Activated CD4-positive, alpha-beta T cell treated with anti-CD3 and anti-CD28 coated beads, Interleukin-2, amount 50 U/mL, for 24 hours (primary cell): ENCODE measurements at regions not wholly inside any gene's neighbourhood (a gene's known extent, or its start where the extent isn't known, plus 50 kb on each side); places are given as distances from the start of the nearest gene placed in this dataset.
A peak's percentile ranks its signal among the peaks of the same experiment; 100 is the strongest.

Experiments used
- DNase-seq, 2 donors: peaks; one replicate each; pipeline ENCODE4 v3.0.0-alpha.2; 2020; ENCODE audit warnings: low read depth in 1 of 2, low spot score in 1 of 2

GRCh38 chr16:88329726-88330700, 52.7 kb upstream of the ZNF469 start:
- DNase-seq = no peak

GRCh38 chr16:88330971-88331890, 51.5 kb upstream of the ZNF469 start:
- no peak for DNase-seq

DNA sequence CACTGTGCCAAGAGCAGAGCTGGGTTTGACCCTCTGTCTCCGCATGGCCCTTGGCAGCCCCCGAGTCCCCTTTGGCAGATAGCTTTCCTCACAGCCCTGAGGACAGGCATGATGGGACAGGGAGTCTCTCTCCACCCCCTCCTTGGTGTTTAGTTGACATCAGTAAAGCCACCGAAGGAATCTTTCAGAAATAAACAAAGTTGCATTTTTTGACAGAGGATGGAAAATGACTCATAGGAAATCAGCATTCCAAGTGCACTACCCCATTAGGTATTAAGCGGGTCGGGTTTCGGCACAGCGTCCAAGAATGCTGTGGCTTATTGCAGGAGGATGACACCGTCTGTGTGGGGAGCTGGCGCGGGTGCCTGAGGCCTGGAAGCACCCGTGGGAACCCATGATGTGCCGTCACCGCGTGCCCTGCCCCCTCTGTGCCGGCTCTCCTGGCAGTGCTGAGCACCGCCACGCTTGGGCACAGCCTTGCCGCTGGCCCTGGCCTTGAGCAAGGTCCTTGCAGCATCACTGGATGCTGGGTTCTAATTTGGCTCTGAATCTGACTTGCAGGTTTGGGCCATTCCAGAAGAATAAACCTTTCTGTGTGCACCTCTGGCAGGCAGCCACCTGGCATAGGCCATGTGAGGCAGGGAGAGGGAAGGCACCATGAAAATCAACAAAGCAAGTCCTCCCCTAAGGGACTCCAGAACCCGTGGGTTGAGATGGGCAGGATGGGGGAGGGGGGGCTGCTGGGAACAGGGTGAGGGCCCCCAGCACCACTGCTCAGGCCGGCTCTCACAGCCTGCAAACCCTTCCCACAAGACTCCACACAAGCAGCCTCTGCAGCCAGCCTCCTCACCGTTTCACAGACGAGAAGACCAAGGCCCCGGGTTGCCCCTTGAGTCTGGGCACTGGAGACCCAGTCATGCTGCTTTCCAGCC, 50.5 kb upstream of the ZNF469 start:
- DNase-seq = no peak

DNA sequence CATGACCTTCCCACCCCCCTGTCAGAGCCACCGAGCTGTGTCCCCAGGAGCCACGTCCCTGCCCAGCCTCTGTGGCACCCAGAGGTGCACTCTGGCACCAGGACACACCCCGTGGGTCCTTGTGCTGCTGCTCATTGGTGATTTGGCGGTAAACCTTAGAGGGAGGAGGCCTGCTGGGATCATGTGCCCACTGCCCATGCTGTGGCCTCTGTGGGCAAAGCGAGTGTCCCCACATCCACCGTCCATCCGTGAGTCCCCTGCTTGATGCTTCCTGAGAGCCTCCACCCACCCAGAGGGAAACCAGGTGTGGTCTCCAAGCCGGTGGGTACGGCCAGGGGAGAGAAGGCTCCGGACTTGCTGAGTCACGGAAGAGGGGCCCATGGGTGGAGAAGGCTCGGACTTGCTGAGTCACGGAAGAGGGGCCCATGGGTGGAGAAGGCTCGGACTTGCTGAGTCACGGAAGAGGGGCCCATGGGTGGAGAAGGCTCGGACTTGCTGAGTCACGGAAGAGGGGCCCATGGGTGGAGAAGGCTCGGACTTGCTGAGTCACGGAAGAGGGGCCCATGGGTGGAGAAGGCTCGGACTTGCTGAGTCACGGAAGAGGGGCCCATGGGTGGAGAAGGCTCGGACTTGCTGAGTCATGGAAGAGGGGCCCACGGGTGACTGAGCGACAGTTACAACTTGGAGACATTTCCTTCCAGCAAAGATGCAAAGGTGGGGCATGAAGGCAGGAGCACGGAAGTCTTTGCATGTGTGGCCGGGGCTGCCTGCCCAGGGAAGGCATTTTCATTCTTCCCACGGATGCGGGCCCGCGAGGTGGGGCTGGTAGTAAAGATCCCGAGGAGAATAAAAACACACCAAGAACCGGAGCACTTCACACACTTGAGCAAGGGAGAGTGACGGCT, 49.6 kb upstream of the ZNF469 start:
- DNase-seq = peak; percentile 5 to 10
